Osteoblast (primary cell): ENCODE measurements at regions not wholly inside any gene's neighbourhood (a gene's known extent, or its start where the extent isn't known, plus 50 kb on each side); places are given as distances from the start of the nearest gene placed in this dataset.
A peak's percentile ranks its signal among the peaks of the same experiment; 100 is the strongest.

Experiments
- DNase-seq: peaks from one replicate; pipeline ENCODE4 v3.0.0; 2011; ENCODE audit warnings: low spot score, mixed read lengths; ENCODE audit not compliant: insufficient read length; ENCODE audit errors: missing footprints
- H2AFZ ChIP-seq: 2 replicates; pipeline ENCODE4 v1.6.0; 2011; ENCODE audit warnings: mild to moderate bottlenecking, low read length
- H3K27ac ChIP-seq: 2 replicates; pipeline ENCODE4 v1.5.1; 2011; ENCODE audit warnings: mild to moderate bottlenecking, low read depth, low read length, moderate library complexity
- H3K27me3 ChIP-seq: 2 replicates; pipeline ENCODE4 v1.6.0; 2012; ENCODE audit warnings: mild to moderate bottlenecking, control low read depth, inconsistent platforms, low read length, moderate library complexity; ENCODE audit not compliant: insufficient read depth
- H3K36me3 ChIP-seq: 2 replicates; pipeline ENCODE4 v1.5.1; 2011; ENCODE audit warnings: mild to moderate bottlenecking, low read length, control low read depth, moderate library complexity; ENCODE audit not compliant: insufficient read depth
- H3K4me1 ChIP-seq: 2 replicates; pipeline ENCODE4 v1.5.1; 2011; ENCODE audit warnings: mild to moderate bottlenecking, low read length, control low read depth, moderate library complexity; ENCODE audit not compliant: insufficient read depth
- H3K4me2 ChIP-seq: 2 replicates; pipeline ENCODE4 v1.6.0; 2011; ENCODE audit warnings: mild to moderate bottlenecking, low read length; ENCODE audit not compliant: insufficient read depth
- H3K4me3 ChIP-seq: fragments of 200-600 bp; sonication (generic); 3 replicates; pipeline ENCODE4 v1.5.1; 2012; ENCODE audit warnings: mild to moderate bottlenecking, low read length, inconsistent platforms; ENCODE audit not compliant: insufficient read depth
- H3K79me2 ChIP-seq: 2 replicates; pipeline ENCODE4 v1.6.0; 2012; ENCODE audit warnings: mild to moderate bottlenecking, low read length, control low read depth, inconsistent platforms; ENCODE audit not compliant: insufficient read depth
- H3K9me3 ChIP-seq: 2 replicates; pipeline ENCODE4 v1.5.1; 2011; ENCODE audit warnings: low read depth, low read length, control low read depth
- H4K20me1 ChIP-seq: 2 replicates; pipeline ENCODE4 v1.6.0; 2012; ENCODE audit warnings: mild to moderate bottlenecking, low read length, control low read depth; ENCODE audit not compliant: insufficient read depth
- CTCF ChIP-seq: IDR thresholded peaks from 2 replicates; pipeline ENCODE4 v1.5.1; 2011; ENCODE audit warnings: mild to moderate bottlenecking, low read depth, low read length, moderate library complexity; ENCODE audit errors: extremely low read depth

- H4K20me1 ChIP-seq, result no peaks in the 10 kb centered on the region
These were observed 111.2 kb upstream of the PRICKLE2 start for GRCh38 chr3:64336488-64336887.

GRCh38 chr3:64332459-64333350, 107.4 kb upstream of the PRICKLE2 start:
- Histone ChIP-seq H3K27ac (no peak overlapping the region), H3K79me2 (no peaks in the 10 kb centered on the region), H3K4me1 (no peaks in the 10 kb centered on the region), H3K36me3 (no peaks in the 10 kb centered on the region), H2AFZ (no peak overlapping the region), H3K4me3 (no peak overlapping the region), H3K9me3 (no peaks in the 10 kb centered on the region), H3K4me2 (no peak overlapping the region), H4K20me1 (no peaks in the 10 kb centered on the region), H3K27me3 (no peaks in the 10 kb centered on the region)
- DNase-seq, result no peak
- no peak for TF ChIP-seq CTCF

More at GRCh38 chr3:64336488-64336887, 111.2 kb upstream of the PRICKLE2 start:
- no peak for DNase-seq
- Histone ChIP-seq H3K79me2 (no peaks in the 10 kb centered on the region), H3K36me3 (no peaks in the 10 kb centered on the region), H3K9me3 (no peaks in the 10 kb centered on the region), H3K27ac (no peak overlapping the region), H3K27me3 (no peaks in the 10 kb centered on the region), H3K4me3 (no peak overlapping the region), H3K4me1 (peaks cover 15% of the 10 kb centered on the region), H3K4me2 (no peak overlapping the region), H2AFZ (no peak overlapping the region)
- TF ChIP-seq CTCF, result no peak

GRCh38 chr3:64331605-64332004, 106.3 kb upstream of the PRICKLE2 start:
- no peak overlapping the region for H3K4me3 ChIP-seq
- H3K36me3 ChIP-seq, result no peaks in the 10 kb centered on the region
- H4K20me1 ChIP-seq, result no peaks in the 10 kb centered on the region
- no peak overlapping the region for H3K4me2 ChIP-seq
- no peaks in the 10 kb centered on the region for H3K79me2 ChIP-seq
- H3K27me3 ChIP-seq, result no peaks in the 10 kb centered on the region
- H2AFZ ChIP-seq, result no peak overlapping the region
- no peaks in the 10 kb centered on the region for H3K4me1 ChIP-seq
- H3K27ac ChIP-seq, result no peak overlapping the region
- no peak for DNase-seq
- no peaks in the 10 kb centered on the region for H3K9me3 ChIP-seq
- TF ChIP-seq CTCF, result no peak

- Histone ChIP-seq H3K4me2 (no peak overlapping the region), H3K79me2 (no peaks in the 10 kb centered on the region), H2AFZ (no peak overlapping the region), H3K9me3 (no peaks in the 10 kb centered on the region), H3K4me1 (no peaks in the 10 kb centered on the region), H3K27ac (no peak overlapping the region), H4K20me1 (no peaks in the 10 kb centered on the region), H3K27me3 (no peaks in the 10 kb centered on the region), H3K36me3 (no peaks in the 10 kb centered on the region), H3K4me3 (no peak overlapping the region)
- peak; percentile 27 for TF ChIP-seq CTCF
- DNase-seq, result no peak
These were observed 103.8 kb upstream of the PRICKLE2 start for GRCh38 chr3:64329037-64329436.
